Caco-2 (cell line): ENCODE measurements at regions not wholly inside any gene's neighbourhood (a gene's known extent, or its start where the extent isn't known, plus 50 kb on each side); places are given as distances from the start of the nearest gene placed in this dataset.

Experiments
- BruUV-seq: library from RNA; stranded (reverse); fragments of 400-500 nt; replicated peaks from 2 replicates; lab custom pipeline; 2021; lab: Mats Ljungman, UMichigan
- CTCF ChIA-PET: fragments of 300-600 bp; sonication (Branson Sonifier 250); formaldehyde crosslinking; loops from one replicate; lab custom pipeline; 2022; ENCODE audit warnings: antibody characterized with exemption; lab: Charles Lee
- POLR2A ChIA-PET: fragments of 300-600 bp; sonication (Branson Sonifier 250); formaldehyde crosslinking; loops from one replicate; lab custom pipeline; 2022; ENCODE audit warnings: antibody characterized with exemption; lab: Charles Lee
- DNase-seq, 2 experiments: peaks; one replicate each; pipeline versions ENCODE4 v3.0.0 to v3.0.0-alpha.2; 2020 to 2022
- H3K27me3 ChIP-seq: replicated peaks from 2 replicates; pipeline ENCODE4 v1.6.0; 2011; ENCODE audit warnings: low read length; ENCODE audit not compliant: control insufficient read depth, insufficient read depth
- H3K36me3 ChIP-seq: 2 replicates; pipeline ENCODE4 v1.5.1; 2011; ENCODE audit warnings: low read length; ENCODE audit not compliant: control insufficient read depth, insufficient read depth
- H3K4me1 ChIP-seq: fragments of 250-450 bp; sonication (Bioruptor Pico); 2 replicates; pipeline ENCODE4 v1.5.1; 2020; ENCODE audit warnings: mild to moderate bottlenecking
- H3K4me3 ChIP-seq: 2 replicates; pipeline ENCODE4 v1.5.1; 2011; ENCODE audit warnings: low read depth, mild to moderate bottlenecking, control low read depth, low read length
- H3K9me3 ChIP-seq: fragments of 250-450 bp; sonication (Bioruptor Pico); 2 replicates; pipeline ENCODE4 v1.5.1; 2020; ENCODE audit warnings: mild to moderate bottlenecking, moderate library complexity
- H3K27ac Mint-ChIP-seq: one replicate; pipeline ENCODE4 v1.8.0; 2022; ENCODE audit warnings: mixed read lengths; ENCODE audit not compliant: unreplicated experiment
- H3K27me3 Mint-ChIP-seq: one replicate; pipeline ENCODE4 v1.8.0; 2022; ENCODE audit warnings: mixed read lengths; ENCODE audit not compliant: insufficient read depth, unreplicated experiment
- H3K36me3 Mint-ChIP-seq: one replicate; pipeline ENCODE4 v1.8.0; 2022; ENCODE audit warnings: mild to moderate bottlenecking, mixed read lengths; ENCODE audit not compliant: insufficient read depth, unreplicated experiment
- H3K4me1 Mint-ChIP-seq: one replicate; pipeline ENCODE4 v1.8.0; 2022; ENCODE audit warnings: low read depth, mixed read lengths; ENCODE audit not compliant: unreplicated experiment
- H3K4me3 Mint-ChIP-seq: one replicate; pipeline ENCODE4 v1.8.0; 2022; ENCODE audit warnings: mild to moderate bottlenecking, moderate library complexity, mixed read lengths; ENCODE audit not compliant: unreplicated experiment
- H3K9me3 Mint-ChIP-seq: one replicate; pipeline ENCODE4 v1.8.0; 2022; ENCODE audit warnings: mixed read lengths; ENCODE audit not compliant: unreplicated experiment
- intact Hi-C: fragments of 100-400 bp; cut with micrococcal nuclease; formaldehyde crosslinking; loops from one replicate; pipeline ENCODE4 v1.10.0; 2022; ENCODE audit not compliant: unreplicated experiment
- TF ChIP-seq, protein P1 (sequence below), 2 experiments: fragments of 200-600 bp in 1 of 2; IDR thresholded peaks; 1 replicate in 1 of 2; 2 replicates in 1 of 2; pipeline versions ENCODE4 v1.5.1 to v1.8.0; 2011 to 2022; ENCODE audit warnings: antibody characterized with exemption in 1 of 2, control low read depth in 1 of 2, inconsistent platforms in 1 of 2, low read depth in 1 of 2, low read length in 1 of 2, mild to moderate bottlenecking in 1 of 2, moderate library complexity in 1 of 2; ENCODE audit not compliant: insufficient read depth in 1 of 2, severe bottlenecking in 1 of 2, unreplicated experiment in 1 of 2

DNA sequence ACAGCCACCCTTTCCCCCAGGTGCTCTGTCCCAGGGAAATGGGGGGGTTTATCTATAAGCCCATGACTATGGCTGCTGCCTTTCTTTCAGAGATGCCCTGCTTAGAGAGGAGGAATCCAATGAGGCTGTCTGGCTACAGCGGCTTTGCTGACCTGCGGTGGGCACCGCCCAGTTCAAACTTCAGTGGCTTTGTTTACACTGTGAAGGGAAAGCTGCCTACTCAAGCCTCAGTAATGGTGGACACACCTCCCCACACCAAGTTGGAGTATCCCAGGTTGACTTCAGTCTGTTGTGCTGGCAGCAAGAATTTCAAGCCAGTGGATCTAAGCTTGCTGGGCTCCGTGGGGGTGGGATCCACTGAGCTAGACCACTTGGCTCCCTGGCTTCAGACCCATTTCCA, 869.2 kb downstream of the SLC6A15 start:
- Histone ChIP-seq H3K9me3 (no peaks in the 10 kb centered on the region), H3K27me3 (no peaks in the 10 kb centered on the region), H3K36me3 (no peaks in the 10 kb centered on the region), H3K4me3 (no peak overlapping the region), H3K4me1 (no peaks in the 10 kb centered on the region)
- Mint-ChIP-seq H3K4me1 (no peaks in the 10 kb centered on the region), H3K9me3 (no peaks in the 10 kb centered on the region), H3K27ac (no peak overlapping the region), H3K4me3 (no peak overlapping the region), H3K36me3 (no peaks in the 10 kb centered on the region), H3K27me3 (no peaks in the 10 kb centered on the region)
- ChIA-PET CTCF (no interaction called here), POLR2A (no interaction called here)
- no TSS peak for BruUV-seq
- intact Hi-C loops = no loop called here
- DNase-seq = no peak
- TF ChIP-seq, protein P1, sequence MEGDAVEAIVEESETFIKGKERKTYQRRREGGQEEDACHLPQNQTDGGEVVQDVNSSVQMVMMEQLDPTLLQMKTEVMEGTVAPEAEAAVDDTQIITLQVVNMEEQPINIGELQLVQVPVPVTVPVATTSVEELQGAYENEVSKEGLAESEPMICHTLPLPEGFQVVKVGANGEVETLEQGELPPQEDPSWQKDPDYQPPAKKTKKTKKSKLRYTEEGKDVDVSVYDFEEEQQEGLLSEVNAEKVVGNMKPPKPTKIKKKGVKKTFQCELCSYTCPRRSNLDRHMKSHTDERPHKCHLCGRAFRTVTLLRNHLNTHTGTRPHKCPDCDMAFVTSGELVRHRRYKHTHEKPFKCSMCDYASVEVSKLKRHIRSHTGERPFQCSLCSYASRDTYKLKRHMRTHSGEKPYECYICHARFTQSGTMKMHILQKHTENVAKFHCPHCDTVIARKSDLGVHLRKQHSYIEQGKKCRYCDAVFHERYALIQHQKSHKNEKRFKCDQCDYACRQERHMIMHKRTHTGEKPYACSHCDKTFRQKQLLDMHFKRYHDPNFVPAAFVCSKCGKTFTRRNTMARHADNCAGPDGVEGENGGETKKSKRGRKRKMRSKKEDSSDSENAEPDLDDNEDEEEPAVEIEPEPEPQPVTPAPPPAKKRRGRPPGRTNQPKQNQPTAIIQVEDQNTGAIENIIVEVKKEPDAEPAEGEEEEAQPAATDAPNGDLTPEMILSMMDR (IDR thresholded peaks at IDR 0.05; ENCODE audit: insufficient read depth in 1 of 2, low read depth in 1 of 2, low read length in 1 of 2, severe bottlenecking in 1 of 2, unreplicated experiment in 1 of 2) = no peak

DNA sequence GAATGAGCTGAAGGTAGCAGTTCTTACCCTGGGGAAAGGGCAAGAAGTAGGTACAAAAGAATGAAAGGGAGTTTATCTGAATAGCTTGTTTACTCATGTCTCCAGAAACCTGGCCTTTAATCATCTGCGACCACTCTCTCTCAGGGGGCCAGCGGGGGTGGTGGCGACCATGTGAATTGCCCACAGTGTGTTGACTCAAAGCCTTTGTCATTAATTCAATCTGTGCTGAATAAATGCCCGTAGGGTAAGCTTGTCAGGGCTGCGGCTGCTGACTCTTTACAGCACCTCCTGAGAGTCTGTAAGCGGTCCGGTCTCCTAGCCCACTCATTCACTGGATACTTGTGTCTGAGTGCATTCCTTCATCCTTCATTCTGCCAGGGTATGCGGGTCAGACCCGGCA, 874.4 kb downstream of the SLC6A15 start:
- H3K27ac Mint-ChIP-seq = no peak overlapping the region
- no peaks in the 10 kb centered on the region for H3K36me3 Mint-ChIP-seq
- POLR2A ChIA-PET = no interaction called here
- TF ChIP-seq, protein P1 (IDR thresholded peaks at IDR 0.05; ENCODE audit: insufficient read depth in 1 of 2, low read depth in 1 of 2, low read length in 1 of 2, severe bottlenecking in 1 of 2, unreplicated experiment in 1 of 2) = no peak
- no peak for DNase-seq
- BruUV-seq = no TSS peak
- H3K27me3 Mint-ChIP-seq = no peaks in the 10 kb centered on the region
- no peaks in the 10 kb centered on the region for H3K9me3 ChIP-seq
- intact Hi-C loops = no loop called here
- no peak overlapping the region for H3K4me3 ChIP-seq
- CTCF ChIA-PET = no interaction called here
- no peaks in the 10 kb centered on the region for H3K27me3 ChIP-seq
- H3K4me3 Mint-ChIP-seq = no peak overlapping the region
- H3K4me1 Mint-ChIP-seq = no peaks in the 10 kb centered on the region
- no peaks in the 10 kb centered on the region for H3K9me3 Mint-ChIP-seq
- H3K36me3 ChIP-seq = no peaks in the 10 kb centered on the region
- no peaks in the 10 kb centered on the region for H3K4me1 ChIP-seq

DNA sequence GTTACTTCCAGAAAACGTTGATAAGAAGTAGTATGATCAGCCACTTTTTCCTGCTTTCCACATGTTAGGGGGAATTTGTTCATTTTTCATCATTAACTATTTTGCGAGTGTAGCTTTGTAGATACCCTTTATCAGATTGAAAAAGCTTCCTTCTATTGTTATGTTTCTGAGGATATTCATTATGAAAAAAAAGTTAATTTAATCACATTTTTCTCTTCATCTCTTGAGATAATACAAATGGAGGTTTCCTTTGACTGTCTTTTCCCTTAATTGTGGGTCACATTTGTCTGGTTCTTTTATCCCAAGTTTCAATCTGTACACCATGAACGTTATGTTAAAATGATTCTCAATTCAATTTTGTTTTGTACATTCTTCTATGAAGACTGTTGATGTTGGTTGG, 875.7 kb downstream of the SLC6A15 start:
- POLR2A ChIA-PET = no interaction called here
- TF ChIP-seq, protein P1 (IDR thresholded peaks at IDR 0.05; ENCODE audit: insufficient read depth in 1 of 2, low read depth in 1 of 2, low read length in 1 of 2, severe bottlenecking in 1 of 2, unreplicated experiment in 1 of 2) = no peak
- no peaks in the 10 kb centered on the region for H3K27me3 Mint-ChIP-seq
- intact Hi-C loops = no loop called here
- CTCF ChIA-PET = no interaction called here
- no peaks in the 10 kb centered on the region for H3K36me3 Mint-ChIP-seq
- no peaks in the 10 kb centered on the region for H3K36me3 ChIP-seq
- no peak for DNase-seq
- H3K4me3 Mint-ChIP-seq = no peak overlapping the region
- no peaks in the 10 kb centered on the region for H3K9me3 Mint-ChIP-seq
- H3K9me3 ChIP-seq = no peaks in the 10 kb centered on the region
- BruUV-seq = no TSS peak
- no peak overlapping the region for H3K4me3 ChIP-seq
- no peaks in the 10 kb centered on the region for H3K4me1 Mint-ChIP-seq
- H3K4me1 ChIP-seq = no peaks in the 10 kb centered on the region
- H3K27ac Mint-ChIP-seq = no peak overlapping the region
- no peaks in the 10 kb centered on the region for H3K27me3 ChIP-seq
